ENCODE measurements at regions not wholly inside any gene's neighbourhood (a gene's known extent, or its start where the extent isn't known, plus 50 kb on each side); places are given as distances from the start of the nearest gene placed in this dataset.

GRCh38 chr1:30037251-30038118, 685.9 kb downstream of the MATN1 start:
- H2AFZ ChIP-seq (ENCODE audit: low read depth), result no peak overlapping the region
- no peaks in the 10 kb centered on the region for H3K4me1 ChIP-seq (ENCODE audit: low read depth, poor library complexity, severe bottlenecking)
- H3K36me3 ChIP-seq (ENCODE audit: insufficient read depth), result no peaks in the 10 kb centered on the region
- H3K9ac ChIP-seq, result no peak overlapping the region
- TF ChIP-seq CTCF (conservative IDR thresholded peaks at IDR 0.05; ENCODE audit: low read depth, low read length), result no peak
- no peak overlapping the region for H3K27ac ChIP-seq
- no peak overlapping the region for H3K4me3 ChIP-seq (IDR thresholded peaks at IDR 0.05; ENCODE audit: insufficient read depth, low read depth, low read length)
- H3K4me2 ChIP-seq, result no peak overlapping the region
- H4K20me1 ChIP-seq (ENCODE audit: insufficient read depth), result no peaks in the 10 kb centered on the region
- no peaks in the 10 kb centered on the region; the same call in 1 of the 2 replicates for H3K27me3 ChIP-seq (ENCODE audit: insufficient read depth, low read depth)
- H3K79me2 ChIP-seq (ENCODE audit: insufficient read depth, low read depth), result no peaks in the 10 kb centered on the region

GRCh38 chr1:30036666-30037065, 686.7 kb downstream of the MATN1 start:
- Histone ChIP-seq H3K27ac (no peak overlapping the region), H2AFZ (ENCODE audit: low read depth) (no peak overlapping the region), H3K4me3 (IDR thresholded peaks at IDR 0.05; ENCODE audit: insufficient read depth, low read depth, low read length) (no peak overlapping the region), H3K4me2 (no peak overlapping the region), H3K4me1 (ENCODE audit: low read depth, poor library complexity, severe bottlenecking) (no peaks in the 10 kb centered on the region), H3K79me2 (ENCODE audit: insufficient read depth, low read depth) (no peaks in the 10 kb centered on the region), H4K20me1 (ENCODE audit: insufficient read depth) (no peaks in the 10 kb centered on the region), H3K36me3 (ENCODE audit: insufficient read depth) (no peaks in the 10 kb centered on the region), H3K9ac (no peak overlapping the region), H3K27me3 (ENCODE audit: insufficient read depth, low read depth) (no peaks in the 10 kb centered on the region; the same call in 1 of the 2 replicates)
- TF ChIP-seq CTCF (conservative IDR thresholded peaks at IDR 0.05; ENCODE audit: low read depth, low read length), result no peak

- H3K9ac ChIP-seq, result no peak overlapping the region
- no peak overlapping the region for H3K27ac ChIP-seq
- H2AFZ ChIP-seq (ENCODE audit: low read depth), result no peak overlapping the region
- no peaks in the 10 kb centered on the region for H4K20me1 ChIP-seq (ENCODE audit: insufficient read depth)
- H3K4me2 ChIP-seq, result no peak overlapping the region
- H3K36me3 ChIP-seq (ENCODE audit: insufficient read depth), result no peaks in the 10 kb centered on the region
- no peak overlapping the region for H3K4me3 ChIP-seq (IDR thresholded peaks at IDR 0.05; ENCODE audit: insufficient read depth, low read depth, low read length)
- no peaks in the 10 kb centered on the region; the same call in 1 of the 2 replicates for H3K27me3 ChIP-seq (ENCODE audit: insufficient read depth, low read depth)
- H3K79me2 ChIP-seq (ENCODE audit: insufficient read depth, low read depth), result no peaks in the 10 kb centered on the region
- TF ChIP-seq CTCF (conservative IDR thresholded peaks at IDR 0.05; ENCODE audit: low read depth, low read length), result no peak
- H3K4me1 ChIP-seq (ENCODE audit: low read depth, poor library complexity, severe bottlenecking), result no peaks in the 10 kb centered on the region
These were observed 687.2 kb downstream of the MATN1 start for GRCh38 chr1:30036229-30036547.

- Histone ChIP-seq H2AFZ (ENCODE audit: low read depth) (no peak overlapping the region), H3K4me2 (no peak overlapping the region), H3K27ac (no peak overlapping the region), H3K4me1 (ENCODE audit: low read depth, poor library complexity, severe bottlenecking) (no peaks in the 10 kb centered on the region), H3K36me3 (ENCODE audit: insufficient read depth) (no peaks in the 10 kb centered on the region), H3K4me3 (IDR thresholded peaks at IDR 0.05; ENCODE audit: insufficient read depth, low read depth, low read length) (no peak overlapping the region), H3K27me3 (ENCODE audit: insufficient read depth, low read depth) (no peaks in the 10 kb centered on the region; the same call in 1 of the 2 replicates), H3K79me2 (ENCODE audit: insufficient read depth, low read depth) (no peaks in the 10 kb centered on the region), H3K9ac (no peak overlapping the region), H4K20me1 (ENCODE audit: insufficient read depth) (no peaks in the 10 kb centered on the region)
- no peak for TF ChIP-seq CTCF (conservative IDR thresholded peaks at IDR 0.05; ENCODE audit: low read depth, low read length)
These were observed 687.7 kb downstream of the MATN1 start for GRCh38 chr1:30035522-30036228.

Data from KMS-11 (cell line).